Breast epithelium (tissue), 3 donors: ENCODE measurements at regions not wholly inside any gene's neighbourhood (a gene's known extent, or its start where the extent isn't known, plus 50 kb on each side); places are given as distances from the start of the nearest gene placed in this dataset.

Experiments used
- CTCF ChIP-seq, 3 donors: fragments of 450-650 bp; IDR thresholded peaks; one replicate each; pipeline ENCODE4 v1.5.1; 2016 to 2017; ENCODE audit warnings: antibody characterized with exemption in 3 of 3, mild to moderate bottlenecking in 3 of 3, moderate library complexity in 3 of 3
- POLR2A ChIP-seq: fragments of 450-650 bp; IDR thresholded peaks from one replicate; pipeline ENCODE4 v1.6.1; 2016; ENCODE audit warnings: antibody characterized with exemption, mild to moderate bottlenecking, moderate library complexity

GRCh38 chr6:105755885-105756284 lies 330.3 kb upstream of the PRDM1 start:
- TF ChIP-seq CTCF (IDR thresholded peaks at IDR 0.05): no peak
- TF ChIP-seq POLR2A: no peak
